CD4-positive, alpha-beta T cell (primary cell): ENCODE measurements at regions not wholly inside any gene's neighbourhood (a gene's known extent, or its start where the extent isn't known, plus 50 kb on each side); places are given as distances from the start of the nearest gene placed in this dataset.
"Not testable (repeated sequence)": the region's sequence is repeated elsewhere in the genome, so short reads cannot be mapped to it uniquely, and the experiment has no call there.

Experiments
- ATAC-seq: fragments of 200-7000 bp; cut with Tn5 transposase; one replicate; pipeline ENCODE4 v1.10.0; 2022; ENCODE audit warnings: mild to moderate bottlenecking; ENCODE audit not compliant: poor library complexity
- CTCF ChIA-PET: fragments of 350-600 bp; sonication (Branson Sonifier 250); formaldehyde crosslinking; loops from one replicate; lab custom pipeline; 2021; ENCODE audit warnings: antibody characterized with exemption, inconsistent platforms; lab: Charles Lee
- POLR2A ChIA-PET: fragments of 350-600 bp; sonication (Branson Sonifier 250); formaldehyde crosslinking; loops from one replicate; lab custom pipeline; 2021; ENCODE audit warnings: antibody characterized with exemption, inconsistent platforms; lab: Charles Lee
- DNase-seq, 14 experiments: peaks; one replicate each; pipeline ENCODE4 v3.0.0-alpha.2; 2013 to 2020; ENCODE audit warnings: mixed read lengths in 2 of 14
- H3K27ac ChIP-seq, 2 donors: one replicate each; pipeline versions ENCODE4 v1.5.1 to v1.7.0; 2013; ENCODE audit warnings: low read length in 2 of 2, low read depth in 1 of 2, mild to moderate bottlenecking in 1 of 2
- H3K27me3 ChIP-seq, 2 experiments: 1 replicate in 1 of 2; 2 replicates in 1 of 2; pipeline versions ENCODE4 v1.6.1 to v1.7.0; 2013; ENCODE audit warnings: low read length in 2 of 2, control low read depth in 1 of 2, mild to moderate bottlenecking in 1 of 2, moderate library complexity in 1 of 2; ENCODE audit not compliant: insufficient read depth in 2 of 2, control insufficient read depth in 1 of 2
- H3K36me3 ChIP-seq: one replicate; pipeline ENCODE4 v1.6.1; 2013; ENCODE audit warnings: low read length, control low read depth; ENCODE audit not compliant: insufficient read depth
- H3K4me1 ChIP-seq: one replicate; pipeline ENCODE4 v1.6.1; 2013; ENCODE audit warnings: low read length, control low read depth; ENCODE audit not compliant: insufficient read depth
- H3K4me3 ChIP-seq: one replicate; pipeline ENCODE4 v1.5.1; 2013; ENCODE audit warnings: mild to moderate bottlenecking, low read length, moderate library complexity
- H3K9me3 ChIP-seq, 2 experiments: 1 replicate in 1 of 2; 2 replicates in 1 of 2; pipeline versions ENCODE4 v1.6.1 to v1.7.0; 2013; ENCODE audit warnings: low read length in 2 of 2, mild to moderate bottlenecking in 2 of 2, control low read depth in 1 of 2, moderate library complexity in 1 of 2; ENCODE audit not compliant: control insufficient read depth in 1 of 2, insufficient read depth in 1 of 2
- H3K27ac Mint-ChIP-seq: one replicate; pipeline ENCODE4 v1.8.0; 2020; ENCODE audit warnings: mixed read lengths
- H3K27me3 Mint-ChIP-seq: one replicate; pipeline ENCODE4 v1.8.0; 2021; ENCODE audit warnings: mixed read lengths
- H3K36me3 Mint-ChIP-seq: one replicate; pipeline ENCODE4 v1.8.0; 2021; ENCODE audit warnings: low read depth, mixed read lengths
- H3K4me1 Mint-ChIP-seq: one replicate; pipeline ENCODE4 v1.8.0; 2021; ENCODE audit warnings: low read depth, mixed read lengths
- H3K4me3 Mint-ChIP-seq: one replicate; pipeline ENCODE4 v1.8.0; 2020; ENCODE audit warnings: mild to moderate bottlenecking, mixed read lengths
- H3K9me3 Mint-ChIP-seq: one replicate; pipeline ENCODE4 v1.8.0; 2020; ENCODE audit warnings: mixed read lengths
- CTCF ChIP-seq: fragments of 200-600 bp; IDR thresholded peaks from one replicate; pipeline ENCODE4 v1.8.0; 2022; ENCODE audit warnings: antibody characterized with exemption, mild to moderate bottlenecking
- intact Hi-C, 2 experiments: fragments of 100-400 bp; cut with DNase I in 1 of 2; cut with micrococcal nuclease in 1 of 2; formaldehyde crosslinking; loops; one replicate each; pipeline versions ENCODE4 v1.15.1 to v1.9.0; 2023 to 2025; cut with DNase I, micrococcal nuclease

- Mint-ChIP-seq H3K4me1 (no peaks in the 10 kb centered on the region), H3K27me3 (no peaks in the 10 kb centered on the region), H3K27ac (no peak overlapping the region), H3K36me3 (no peaks in the 10 kb centered on the region), H3K9me3 (peaks cover 3% of the 10 kb centered on the region), H3K4me3 (no peak overlapping the region)
- Histone ChIP-seq H3K9me3 (no peaks in the 10 kb centered on the region), H3K36me3 (no peaks in the 10 kb centered on the region), H3K27ac (no peak overlapping the region), H3K4me3 (no peak overlapping the region), H3K27me3 (no peaks in the 10 kb centered on the region), H3K4me1 (no peaks in the 10 kb centered on the region)
- no peak for ATAC-seq
- POLR2A ChIA-PET: no interaction called here
- CTCF ChIA-PET: no interaction called here
- TF ChIP-seq CTCF: no peak
- intact Hi-C loops: no loop called here
- DNase-seq: no peak
Measured at GRCh38 chr3:106070187-106070586, 201.4 kb upstream of the CBLB start.

GRCh38 chr3:106071306-106071705 lies 202.5 kb upstream of the CBLB start:
- TF ChIP-seq CTCF: no peak
- no peaks in the 10 kb centered on the region for H3K9me3 ChIP-seq
- no peaks in the 10 kb centered on the region for H3K36me3 ChIP-seq
- Mint-ChIP-seq H3K4me1 (no peaks in the 10 kb centered on the region), H3K36me3 (no peaks in the 10 kb centered on the region), H3K9me3 (peaks cover 3% of the 10 kb centered on the region), H3K27ac (no peak overlapping the region), H3K4me3 (no peak overlapping the region), H3K27me3 (no peaks in the 10 kb centered on the region)
- ChIA-PET POLR2A (no interaction called here), CTCF (no interaction called here)
- no peak overlapping the region for H3K4me3 ChIP-seq
- no peak for DNase-seq
- H3K4me1 ChIP-seq: no peaks in the 10 kb centered on the region
- no peaks in the 10 kb centered on the region for H3K27me3 ChIP-seq
- no peak for ATAC-seq
- intact Hi-C loops: no loop called here
- H3K27ac ChIP-seq: no peak overlapping the region

- intact Hi-C loops, H3K4me3 Mint-ChIP-seq, H3K27me3 Mint-ChIP-seq, H3K36me3 ChIP-seq, H3K9me3 Mint-ChIP-seq, H3K4me1 ChIP-seq, H3K27ac ChIP-seq, H3K27me3 ChIP-seq, POLR2A ChIA-PET, H3K27ac Mint-ChIP-seq, DNase-seq, H3K4me3 ChIP-seq, H3K9me3 ChIP-seq, CTCF ChIA-PET, H3K36me3 Mint-ChIP-seq, ATAC-seq, H3K4me1 Mint-ChIP-seq: not testable (repeated sequence)
Measured at GRCh38 chr3:106072596-106072995, 203.8 kb upstream of the CBLB start.

GRCh38 chr3:106073806-106074205 lies 205.0 kb upstream of the CBLB start:
- H3K36me3 Mint-ChIP-seq, ATAC-seq, H3K4me1 ChIP-seq, H3K4me3 Mint-ChIP-seq, H3K27me3 Mint-ChIP-seq, intact Hi-C loops, H3K4me3 ChIP-seq, H3K9me3 ChIP-seq, H3K27ac ChIP-seq, H3K9me3 Mint-ChIP-seq, POLR2A ChIA-PET, H3K4me1 Mint-ChIP-seq, H3K27me3 ChIP-seq, DNase-seq, H3K36me3 ChIP-seq, CTCF ChIA-PET, H3K27ac Mint-ChIP-seq: not testable (repeated sequence)

- H3K27me3 ChIP-seq, intact Hi-C loops, H3K27ac Mint-ChIP-seq, DNase-seq, H3K4me1 ChIP-seq, H3K4me1 Mint-ChIP-seq, H3K9me3 ChIP-seq, H3K27ac ChIP-seq, H3K9me3 Mint-ChIP-seq, H3K4me3 Mint-ChIP-seq, H3K36me3 Mint-ChIP-seq, H3K36me3 ChIP-seq, H3K4me3 ChIP-seq, ATAC-seq, H3K27me3 Mint-ChIP-seq, POLR2A ChIA-PET: not testable (repeated sequence)
- CTCF ChIA-PET: interaction anchor here (0.6 kb wide), 1 partner anchor 92 kb away, joined by 3 read pairs; no protein-coding TSS in a partner anchor
Measured at GRCh38 chr3:106075731-106076130, 206.9 kb upstream of the CBLB start.
